Testis (tissue), 2 donors: ENCODE measurements at regions not wholly inside any gene's neighbourhood (a gene's known extent, or its start where the extent isn't known, plus 50 kb on each side); places are given as distances from the start of the nearest gene placed in this dataset.

ENCODE experiments used
- POLR2A ChIP-seq: fragments of 450-650 bp; IDR thresholded peaks from one replicate; pipeline ENCODE4 v1.6.1; 2017; ENCODE audit warnings: antibody characterized with exemption, mild to moderate bottlenecking, moderate library complexity
- TF ChIP-seq, protein P1 (sequence below), 3 experiments: fragments of 450-650 bp in 2 of 3; fragments of 200-600 bp in 1 of 3; sonication (generic) in 1 of 3; IDR thresholded peaks; one replicate each; pipeline ENCODE4 v1.5.1; 2016 to 2019; ENCODE audit warnings: antibody characterized with exemption in 3 of 3, mild to moderate bottlenecking in 2 of 3, moderate library complexity in 1 of 3

GRCh38 chr1:218207194-218207593 is 77.9 kb upstream of the RRP15 start:
- TF ChIP-seq POLR2A, result no peak
- TF ChIP-seq, protein P1, sequence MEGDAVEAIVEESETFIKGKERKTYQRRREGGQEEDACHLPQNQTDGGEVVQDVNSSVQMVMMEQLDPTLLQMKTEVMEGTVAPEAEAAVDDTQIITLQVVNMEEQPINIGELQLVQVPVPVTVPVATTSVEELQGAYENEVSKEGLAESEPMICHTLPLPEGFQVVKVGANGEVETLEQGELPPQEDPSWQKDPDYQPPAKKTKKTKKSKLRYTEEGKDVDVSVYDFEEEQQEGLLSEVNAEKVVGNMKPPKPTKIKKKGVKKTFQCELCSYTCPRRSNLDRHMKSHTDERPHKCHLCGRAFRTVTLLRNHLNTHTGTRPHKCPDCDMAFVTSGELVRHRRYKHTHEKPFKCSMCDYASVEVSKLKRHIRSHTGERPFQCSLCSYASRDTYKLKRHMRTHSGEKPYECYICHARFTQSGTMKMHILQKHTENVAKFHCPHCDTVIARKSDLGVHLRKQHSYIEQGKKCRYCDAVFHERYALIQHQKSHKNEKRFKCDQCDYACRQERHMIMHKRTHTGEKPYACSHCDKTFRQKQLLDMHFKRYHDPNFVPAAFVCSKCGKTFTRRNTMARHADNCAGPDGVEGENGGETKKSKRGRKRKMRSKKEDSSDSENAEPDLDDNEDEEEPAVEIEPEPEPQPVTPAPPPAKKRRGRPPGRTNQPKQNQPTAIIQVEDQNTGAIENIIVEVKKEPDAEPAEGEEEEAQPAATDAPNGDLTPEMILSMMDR (IDR thresholded peaks at IDR 0.05), result no peak
